Liver (tissue), 8 donors: ENCODE measurements at regions not wholly inside any gene's neighbourhood (a gene's known extent, or its start where the extent isn't known, plus 50 kb on each side); places are given as distances from the start of the nearest gene placed in this dataset.

Source experiments
- DNase-seq: peaks from one replicate; pipeline ENCODE4 v3.0.0-alpha.2; 2017; ENCODE audit warnings: low spot score
- H3K27ac ChIP-seq, 2 donors: one replicate each; pipeline ENCODE4 v1.7.0; 2013; ENCODE audit warnings: inconsistent platforms in 2 of 2, low read length in 2 of 2, control low read depth in 1 of 2, low read depth in 1 of 2, mild to moderate bottlenecking in 1 of 2
- H3K27me3 ChIP-seq, 4 donors: one replicate each; pipeline versions ENCODE4 v1.6.1 to v1.7.0; 2013; ENCODE audit warnings: low read length in 3 of 4, inconsistent platforms in 1 of 4, mild to moderate bottlenecking in 1 of 4, moderate library complexity in 1 of 4; ENCODE audit not compliant: control insufficient read depth in 4 of 4, insufficient read depth in 4 of 4
- H3K36me3 ChIP-seq, 4 donors: one replicate each; pipeline versions ENCODE4 v1.6.1 to v1.7.0; 2013; ENCODE audit warnings: low read length in 3 of 4, mild to moderate bottlenecking in 3 of 4, low read depth in 1 of 4, moderate library complexity in 1 of 4; ENCODE audit not compliant: control insufficient read depth in 4 of 4, insufficient read depth in 3 of 4
- H3K4me1 ChIP-seq, 4 donors: one replicate each; pipeline versions ENCODE4 v1.6.1 to v1.7.0; 2013; ENCODE audit warnings: low read length in 3 of 4, mild to moderate bottlenecking in 3 of 4, moderate library complexity in 1 of 4; ENCODE audit not compliant: control insufficient read depth in 4 of 4, insufficient read depth in 4 of 4
- H3K4me3 ChIP-seq, 3 donors: one replicate each; pipeline versions ENCODE4 v1.6.1 to v1.7.0; 2013; ENCODE audit warnings: low read length in 3 of 3, control low read depth in 1 of 3, low read depth in 1 of 3, mild to moderate bottlenecking in 1 of 3
- H3K9ac ChIP-seq, 2 donors: one replicate each; pipeline ENCODE4 v1.7.0; 2013; ENCODE audit warnings: low read length in 2 of 2, mild to moderate bottlenecking in 2 of 2, moderate library complexity in 2 of 2, control low read depth in 1 of 2, low read depth in 1 of 2
- H3K9me3 ChIP-seq, 4 donors: one replicate each; pipeline versions ENCODE4 v1.6.1 to v1.7.0; 2013; ENCODE audit warnings: low read length in 3 of 4; ENCODE audit not compliant: control insufficient read depth in 4 of 4
- EGR1 ChIP-seq, 2 donors: IDR thresholded peaks; 2 replicates each; pipeline ENCODE4 v1.6.1; 2016 to 2018; ENCODE audit warnings: antibody characterized with exemption in 2 of 2, low read depth in 2 of 2
- FOXA1 ChIP-seq: IDR thresholded peaks from 2 replicates; pipeline ENCODE4 v1.6.1; 2016; ENCODE audit warnings: antibody characterized with exemption
- FOXA2 ChIP-seq: IDR thresholded peaks from 2 replicates; pipeline ENCODE4 v1.6.1; 2016; ENCODE audit warnings: antibody characterized with exemption
- GABPA ChIP-seq, 2 donors: IDR thresholded peaks in 1 of 2; conservative IDR thresholded peaks in 1 of 2; 2 replicates each; pipeline ENCODE4 v1.6.1; 2016; ENCODE audit warnings: antibody characterized with exemption in 2 of 2, mild to moderate bottlenecking in 1 of 2, moderate library complexity in 1 of 2
- HNF4A ChIP-seq, 2 donors: conservative IDR thresholded peaks; 2 replicates each; pipeline ENCODE4 v1.6.1; 2016; ENCODE audit warnings: antibody characterized with exemption in 2 of 2, mild to moderate bottlenecking in 2 of 2
- HNF4G ChIP-seq: IDR thresholded peaks from 2 replicates; pipeline ENCODE4 v1.6.1; 2016; ENCODE audit warnings: antibody characterized with exemption
- JUND ChIP-seq, 2 donors: IDR thresholded peaks; 2 replicates each; pipeline ENCODE4 v1.6.1; 2016; ENCODE audit warnings: antibody characterized with exemption in 2 of 2
- NR2F2 ChIP-seq: IDR thresholded peaks from 2 replicates; pipeline ENCODE4 v1.6.1; 2016; ENCODE audit warnings: antibody characterized with exemption
- RAD21 ChIP-seq, 2 donors: IDR thresholded peaks; 2 replicates each; pipeline ENCODE4 v1.6.1; 2016; ENCODE audit warnings: antibody characterized with exemption in 2 of 2, mild to moderate bottlenecking in 2 of 2
- RXRA ChIP-seq, 2 donors: IDR thresholded peaks; 2 replicates each; pipeline ENCODE4 v1.6.1; 2017 to 2018; ENCODE audit warnings: antibody characterized with exemption in 2 of 2, mild to moderate bottlenecking in 1 of 2
- SP1 ChIP-seq: IDR thresholded peaks from 2 replicates; pipeline ENCODE4 v1.6.1; 2018; ENCODE audit warnings: antibody characterized with exemption, mild to moderate bottlenecking
- TAF1 ChIP-seq: conservative IDR thresholded peaks from 2 replicates; pipeline ENCODE4 v1.6.1; 2016; ENCODE audit warnings: antibody characterized with exemption, mild to moderate bottlenecking
- YY1 ChIP-seq: IDR thresholded peaks from 2 replicates; pipeline ENCODE4 v1.6.1; 2016; ENCODE audit warnings: antibody characterized with exemption, mild to moderate bottlenecking
- WGBS: extraction: QIAGEN DNeasy Blood & Tissue Kit; methylation state at CpG from one replicate; pipeline ENCODE4 v1.1.7; 2013; 5-methylcytosine and 5-hydroxymethylcytosine counted together
- TF ChIP-seq, protein P1 (sequence below): IDR thresholded peaks from 2 replicates; pipeline ENCODE4 v1.6.1; 2016; ENCODE audit warnings: antibody characterized with exemption
- TF ChIP-seq, protein P2 (sequence below): IDR thresholded peaks from 2 replicates; pipeline ENCODE4 v1.6.1; 2016; ENCODE audit warnings: antibody characterized with exemption
- TF ChIP-seq, protein P3 (sequence below): fragments of 150-350 bp; IDR thresholded peaks from 2 replicates; pipeline ENCODE4 v1.5.1; 2017; ENCODE audit warnings: improper control_type of control experiment, low read depth, low read length; ENCODE audit not compliant: missing input control
- TF ChIP-seq, protein P4 (sequence below): IDR thresholded peaks from 2 replicates; pipeline ENCODE4 v1.6.1; 2016; ENCODE audit warnings: antibody characterized with exemption
- TF ChIP-seq, protein P5 (sequence below): IDR thresholded peaks from 2 replicates; pipeline ENCODE4 v1.6.1; 2016; ENCODE audit warnings: antibody characterized with exemption, mild to moderate bottlenecking
- donor health status: healthy.
- donor health status: healthy.
- donor health status: healthy.
- donor health status: healthy.
- donor health status: healthy.

DNA sequence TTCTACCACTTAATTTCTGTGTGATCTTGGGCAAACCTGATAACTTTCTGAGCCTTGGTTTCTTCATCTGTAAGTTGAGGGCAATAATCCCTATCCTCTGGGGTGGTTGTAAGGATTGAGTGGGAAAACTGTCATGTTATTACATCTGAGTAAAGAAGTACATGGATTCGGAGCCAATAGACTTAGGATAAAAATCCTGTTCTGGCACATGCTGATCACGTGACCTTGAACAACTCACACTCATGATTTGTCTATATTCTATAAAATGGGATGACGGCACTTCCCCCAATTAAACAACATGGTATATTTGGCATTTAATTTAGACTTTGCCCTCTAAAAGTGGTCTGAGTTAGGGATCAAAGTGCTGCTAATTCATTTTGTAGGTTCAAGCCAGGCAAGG, 315.5 kb downstream of the PLPP3 start:
- TF ChIP-seq, protein P1, sequence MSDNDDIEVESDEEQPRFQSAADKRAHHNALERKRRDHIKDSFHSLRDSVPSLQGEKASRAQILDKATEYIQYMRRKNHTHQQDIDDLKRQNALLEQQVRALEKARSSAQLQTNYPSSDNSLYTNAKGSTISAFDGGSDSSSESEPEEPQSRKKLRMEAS = no peak
- TF ChIP-seq SP1 = no peak
- TF ChIP-seq GABPA (IDR thresholded peaks at IDR 0.05 in 1 of 2, conservative IDR thresholded peaks at IDR 0.05 in 1 of 2) = no peak
- TF ChIP-seq, protein P2, sequence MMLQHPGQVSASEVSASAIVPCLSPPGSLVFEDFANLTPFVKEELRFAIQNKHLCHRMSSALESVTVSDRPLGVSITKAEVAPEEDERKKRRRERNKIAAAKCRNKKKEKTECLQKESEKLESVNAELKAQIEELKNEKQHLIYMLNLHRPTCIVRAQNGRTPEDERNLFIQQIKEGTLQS = no peak
- no peak for TF ChIP-seq JUND (IDR thresholded peaks at IDR 0.05)
- TF ChIP-seq FOXA1 = no peak
- no peak for TF ChIP-seq HNF4A (conservative IDR thresholded peaks at IDR 0.05)
- TF ChIP-seq YY1 = no peak
- no peak for TF ChIP-seq NR2F2
- TF ChIP-seq HNF4G = no peak
- no peak for TF ChIP-seq RXRA (IDR thresholded peaks at IDR 0.05)
- TF ChIP-seq, protein P3, sequence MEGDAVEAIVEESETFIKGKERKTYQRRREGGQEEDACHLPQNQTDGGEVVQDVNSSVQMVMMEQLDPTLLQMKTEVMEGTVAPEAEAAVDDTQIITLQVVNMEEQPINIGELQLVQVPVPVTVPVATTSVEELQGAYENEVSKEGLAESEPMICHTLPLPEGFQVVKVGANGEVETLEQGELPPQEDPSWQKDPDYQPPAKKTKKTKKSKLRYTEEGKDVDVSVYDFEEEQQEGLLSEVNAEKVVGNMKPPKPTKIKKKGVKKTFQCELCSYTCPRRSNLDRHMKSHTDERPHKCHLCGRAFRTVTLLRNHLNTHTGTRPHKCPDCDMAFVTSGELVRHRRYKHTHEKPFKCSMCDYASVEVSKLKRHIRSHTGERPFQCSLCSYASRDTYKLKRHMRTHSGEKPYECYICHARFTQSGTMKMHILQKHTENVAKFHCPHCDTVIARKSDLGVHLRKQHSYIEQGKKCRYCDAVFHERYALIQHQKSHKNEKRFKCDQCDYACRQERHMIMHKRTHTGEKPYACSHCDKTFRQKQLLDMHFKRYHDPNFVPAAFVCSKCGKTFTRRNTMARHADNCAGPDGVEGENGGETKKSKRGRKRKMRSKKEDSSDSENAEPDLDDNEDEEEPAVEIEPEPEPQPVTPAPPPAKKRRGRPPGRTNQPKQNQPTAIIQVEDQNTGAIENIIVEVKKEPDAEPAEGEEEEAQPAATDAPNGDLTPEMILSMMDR = no peak
- TF ChIP-seq, protein P4, sequence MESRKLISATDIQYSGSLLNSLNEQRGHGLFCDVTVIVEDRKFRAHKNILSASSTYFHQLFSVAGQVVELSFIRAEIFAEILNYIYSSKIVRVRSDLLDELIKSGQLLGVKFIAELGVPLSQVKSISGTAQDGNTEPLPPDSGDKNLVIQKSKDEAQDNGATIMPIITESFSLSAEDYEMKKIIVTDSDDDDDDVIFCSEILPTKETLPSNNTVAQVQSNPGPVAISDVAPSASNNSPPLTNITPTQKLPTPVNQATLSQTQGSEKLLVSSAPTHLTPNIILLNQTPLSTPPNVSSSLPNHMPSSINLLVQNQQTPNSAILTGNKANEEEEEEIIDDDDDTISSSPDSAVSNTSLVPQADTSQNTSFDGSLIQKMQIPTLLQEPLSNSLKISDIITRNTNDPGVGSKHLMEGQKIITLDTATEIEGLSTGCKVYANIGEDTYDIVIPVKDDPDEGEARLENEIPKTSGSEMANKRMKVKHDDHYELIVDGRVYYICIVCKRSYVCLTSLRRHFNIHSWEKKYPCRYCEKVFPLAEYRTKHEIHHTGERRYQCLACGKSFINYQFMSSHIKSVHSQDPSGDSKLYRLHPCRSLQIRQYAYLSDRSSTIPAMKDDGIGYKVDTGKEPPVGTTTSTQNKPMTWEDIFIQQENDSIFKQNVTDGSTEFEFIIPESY = no peak
- no peak for TF ChIP-seq EGR1 (IDR thresholded peaks at IDR 0.05; ENCODE audit: low read depth in 2 of 2)
- TF ChIP-seq, protein P5, sequence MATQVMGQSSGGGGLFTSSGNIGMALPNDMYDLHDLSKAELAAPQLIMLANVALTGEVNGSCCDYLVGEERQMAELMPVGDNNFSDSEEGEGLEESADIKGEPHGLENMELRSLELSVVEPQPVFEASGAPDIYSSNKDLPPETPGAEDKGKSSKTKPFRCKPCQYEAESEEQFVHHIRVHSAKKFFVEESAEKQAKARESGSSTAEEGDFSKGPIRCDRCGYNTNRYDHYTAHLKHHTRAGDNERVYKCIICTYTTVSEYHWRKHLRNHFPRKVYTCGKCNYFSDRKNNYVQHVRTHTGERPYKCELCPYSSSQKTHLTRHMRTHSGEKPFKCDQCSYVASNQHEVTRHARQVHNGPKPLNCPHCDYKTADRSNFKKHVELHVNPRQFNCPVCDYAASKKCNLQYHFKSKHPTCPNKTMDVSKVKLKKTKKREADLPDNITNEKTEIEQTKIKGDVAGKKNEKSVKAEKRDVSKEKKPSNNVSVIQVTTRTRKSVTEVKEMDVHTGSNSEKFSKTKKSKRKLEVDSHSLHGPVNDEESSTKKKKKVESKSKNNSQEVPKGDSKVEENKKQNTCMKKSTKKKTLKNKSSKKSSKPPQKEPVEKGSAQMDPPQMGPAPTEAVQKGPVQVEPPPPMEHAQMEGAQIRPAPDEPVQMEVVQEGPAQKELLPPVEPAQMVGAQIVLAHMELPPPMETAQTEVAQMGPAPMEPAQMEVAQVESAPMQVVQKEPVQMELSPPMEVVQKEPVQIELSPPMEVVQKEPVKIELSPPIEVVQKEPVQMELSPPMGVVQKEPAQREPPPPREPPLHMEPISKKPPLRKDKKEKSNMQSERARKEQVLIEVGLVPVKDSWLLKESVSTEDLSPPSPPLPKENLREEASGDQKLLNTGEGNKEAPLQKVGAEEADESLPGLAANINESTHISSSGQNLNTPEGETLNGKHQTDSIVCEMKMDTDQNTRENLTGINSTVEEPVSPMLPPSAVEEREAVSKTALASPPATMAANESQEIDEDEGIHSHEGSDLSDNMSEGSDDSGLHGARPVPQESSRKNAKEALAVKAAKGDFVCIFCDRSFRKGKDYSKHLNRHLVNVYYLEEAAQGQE = no peak
- TF ChIP-seq FOXA2 = no peak
- TF ChIP-seq TAF1 = no peak
- no peak for TF ChIP-seq RAD21 (IDR thresholded peaks at IDR 0.05)
- Histone ChIP-seq H3K27ac (no peak overlapping the region), H3K4me1 (no peaks in the 10 kb centered on the region), H3K9me3 (peaks cover 0 to 2% (median 0%) of the 10 kb centered on the region in 4 donors), H3K4me3 (no peak overlapping the region), H3K27me3 (no peaks in the 10 kb centered on the region), H3K9ac (no peak overlapping the region), H3K36me3 (no peaks in the 10 kb centered on the region)
- no peak for DNase-seq
- 95% methylated on average over 3 of the region's 3 CpGs for WGBS
